H1 (cell line): ENCODE measurements at regions not wholly inside any gene's neighbourhood (a gene's known extent, or its start where the extent isn't known, plus 50 kb on each side); places are given as distances from the start of the nearest gene placed in this dataset.

Experiments used
- CBX5 ChIP-seq: fragments of 300-800, 300-1000 bp; sonication (generic); IDR thresholded peaks from 2 replicates; pipeline ENCODE4 v1.7.1; 2016; ENCODE audit warnings: antibody characterized with exemption, low read length, low read depth
- EP300 ChIP-seq, 2 experiments: IDR thresholded peaks; 1 replicate in 1 of 2; 2 replicates in 1 of 2; pipeline ENCODE4 v1.6.1; 2011 to 2012; ENCODE audit warnings: low read depth in 2 of 2, low read length in 2 of 2, mild to moderate bottlenecking in 2 of 2, borderline replicate concordance in 1 of 2, inconsistent platforms in 1 of 2, moderate library complexity in 1 of 2
- KDM1A ChIP-seq: fragments of 200-600, 300-600 bp; sonication (generic); IDR thresholded peaks from 2 replicates; pipeline ENCODE4 v1.7.1; 2016; ENCODE audit warnings: mild to moderate bottlenecking, low read length, borderline replicate concordance
- TCF12 ChIP-seq: IDR thresholded peaks from 2 replicates; pipeline ENCODE4 v1.6.1; 2011; ENCODE audit warnings: low read depth, mild to moderate bottlenecking, low read length

- no peak for TF ChIP-seq TCF12
- no peak for TF ChIP-seq EP300 (IDR thresholded peaks at IDR 0.05; ENCODE audit: borderline replicate concordance in 1 of 2, low read depth in 2 of 2, low read length in 2 of 2)
- TF ChIP-seq KDM1A, result no peak
- no peak for TF ChIP-seq CBX5
Observed at GRCh38 chr15:35646790-35647189, 100.8 kb upstream of the DPH6 start.
